Hepatocyte (in vitro differentiated cells): ENCODE measurements at regions not wholly inside any gene's neighbourhood (a gene's known extent, or its start where the extent isn't known, plus 50 kb on each side); places are given as distances from the start of the nearest gene placed in this dataset.

Experiments used
- EZH2 ChIP-seq: fragments of 200-600 bp; sonication (generic); IDR thresholded peaks from 2 replicates; pipeline ENCODE4 v1.6.1; 2016; ENCODE audit warnings: antibody characterized with exemption, mild to moderate bottlenecking, borderline replicate concordance
- EZH2phosphoT487 ChIP-seq: fragments of 200-600 bp; sonication (generic); IDR thresholded peaks from one replicate; pipeline ENCODE4 v1.6.1; 2018; ENCODE audit warnings: antibody characterized with exemption, mild to moderate bottlenecking, low read depth, moderate library complexity; ENCODE audit not compliant: unreplicated experiment, severe bottlenecking
- TF ChIP-seq, protein P1 (sequence below): fragments of 200-600 bp; sonication (generic); IDR thresholded peaks from 2 replicates; pipeline ENCODE4 v1.5.1; 2016; ENCODE audit warnings: antibody characterized with exemption, mild to moderate bottlenecking; ENCODE audit not compliant: poor library complexity

DNA sequence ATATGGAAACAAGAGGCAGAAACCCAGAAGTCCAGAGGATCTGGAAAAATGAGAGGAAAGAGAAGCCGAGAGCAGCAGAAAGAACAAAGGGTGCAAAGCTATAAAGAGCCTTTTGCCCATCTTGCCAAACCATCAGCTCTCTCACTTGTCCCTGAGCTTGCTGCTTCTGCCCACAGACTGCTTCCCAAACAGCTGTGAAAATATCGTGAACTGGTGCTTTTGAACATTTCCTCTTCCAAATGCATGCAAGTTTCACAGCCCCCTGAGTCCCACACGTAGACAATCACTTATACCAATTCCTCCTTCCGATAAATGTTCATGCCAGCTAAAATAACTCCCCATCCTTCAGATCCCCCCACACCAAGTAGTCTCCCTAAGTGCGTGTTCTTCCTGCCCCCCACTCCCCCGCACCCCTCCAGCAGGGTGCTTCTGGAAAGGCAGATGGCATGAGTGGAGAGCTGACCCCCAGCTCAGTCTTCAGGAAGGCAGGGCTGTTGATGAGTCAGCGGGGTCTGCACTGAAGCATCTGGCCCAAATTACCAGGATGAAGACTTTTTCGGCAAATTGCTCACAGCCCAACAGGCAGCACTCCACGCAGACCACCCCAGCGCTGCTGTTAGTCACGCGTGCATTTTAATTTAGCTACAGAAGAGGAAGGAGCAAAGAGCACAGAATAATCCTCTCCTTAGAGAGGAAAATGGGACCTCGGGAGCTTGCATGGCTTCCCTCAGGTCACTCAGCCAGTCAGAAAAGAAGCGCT, 76.1 kb upstream of the KCNMA1 start:
- TF ChIP-seq, protein P1, sequence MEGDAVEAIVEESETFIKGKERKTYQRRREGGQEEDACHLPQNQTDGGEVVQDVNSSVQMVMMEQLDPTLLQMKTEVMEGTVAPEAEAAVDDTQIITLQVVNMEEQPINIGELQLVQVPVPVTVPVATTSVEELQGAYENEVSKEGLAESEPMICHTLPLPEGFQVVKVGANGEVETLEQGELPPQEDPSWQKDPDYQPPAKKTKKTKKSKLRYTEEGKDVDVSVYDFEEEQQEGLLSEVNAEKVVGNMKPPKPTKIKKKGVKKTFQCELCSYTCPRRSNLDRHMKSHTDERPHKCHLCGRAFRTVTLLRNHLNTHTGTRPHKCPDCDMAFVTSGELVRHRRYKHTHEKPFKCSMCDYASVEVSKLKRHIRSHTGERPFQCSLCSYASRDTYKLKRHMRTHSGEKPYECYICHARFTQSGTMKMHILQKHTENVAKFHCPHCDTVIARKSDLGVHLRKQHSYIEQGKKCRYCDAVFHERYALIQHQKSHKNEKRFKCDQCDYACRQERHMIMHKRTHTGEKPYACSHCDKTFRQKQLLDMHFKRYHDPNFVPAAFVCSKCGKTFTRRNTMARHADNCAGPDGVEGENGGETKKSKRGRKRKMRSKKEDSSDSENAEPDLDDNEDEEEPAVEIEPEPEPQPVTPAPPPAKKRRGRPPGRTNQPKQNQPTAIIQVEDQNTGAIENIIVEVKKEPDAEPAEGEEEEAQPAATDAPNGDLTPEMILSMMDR, result no peak
- TF ChIP-seq EZH2phosphoT487 (no peak), EZH2 (no peak)
